ENCODE measurements at regions not wholly inside any gene's neighbourhood (a gene's known extent, or its start where the extent isn't known, plus 50 kb on each side); places are given as distances from the start of the nearest gene placed in this dataset.

DNA sequence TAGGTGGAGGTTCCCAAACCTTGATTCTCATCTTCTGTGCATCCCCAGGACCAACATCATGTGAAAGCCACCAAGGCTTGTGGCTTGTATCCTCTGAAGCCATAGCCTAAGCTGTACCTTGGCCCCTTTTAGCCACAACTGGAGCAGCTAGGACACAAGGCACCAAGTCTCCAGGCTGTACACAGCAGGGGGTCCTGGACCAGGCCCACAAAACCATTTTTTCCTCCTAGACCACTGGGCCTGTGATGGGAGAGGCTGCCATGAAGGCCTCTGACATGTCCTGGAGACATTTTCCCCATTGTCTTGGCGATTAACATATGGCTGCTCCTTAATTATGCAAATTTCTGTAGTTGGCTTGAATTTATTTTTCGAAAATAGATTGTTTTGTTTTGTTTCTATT is 114.8 kb upstream of the LAMA2 start:
- WGBS, result 86% methylated on average over 2 of the region's 2 CpGs
- Histone ChIP-seq H3K9me3 (no peaks in the 10 kb centered on the region), H3K4me1 (replicated peaks) (no peaks in the 10 kb centered on the region), H3K4me3 (no peak overlapping the region), H3K27me3 (replicated peaks; ENCODE audit: insufficient read depth) (no peaks in the 10 kb centered on the region), H3K27ac (no peak overlapping the region), H3K36me3 (no peaks in the 10 kb centered on the region)
- no peak for DNase-seq (ENCODE audit: low spot score)
- TF ChIP-seq POLR2AphosphoS5 (IDR thresholded peaks at IDR 0.05) (no peak), POLR2A (IDR thresholded peaks at IDR 0.05) (no peak), CTCF (IDR thresholded peaks at IDR 0.05) (no peak)
- intact Hi-C loops (cut with DNase I), result no loop called here

DNA sequence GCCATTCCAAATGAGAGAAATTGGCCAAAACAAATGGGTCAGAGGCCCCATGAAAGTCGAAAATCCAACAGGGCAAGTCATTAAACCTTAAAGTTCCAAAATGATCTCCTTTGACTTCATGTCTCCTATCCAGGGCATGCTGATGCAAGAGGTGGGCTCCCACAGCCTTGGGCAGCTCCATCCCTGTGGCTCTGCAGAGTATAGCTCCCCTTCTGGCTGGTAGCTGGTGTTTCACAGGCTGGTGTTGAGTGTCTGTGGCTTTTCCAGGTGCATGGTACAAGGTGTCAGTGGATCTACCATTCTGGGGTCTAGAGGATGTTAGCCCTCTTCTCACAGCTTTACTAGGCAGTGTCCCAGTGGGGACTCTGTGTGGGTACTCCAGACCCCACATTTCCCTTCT is 115.2 kb upstream of the LAMA2 start:
- WGBS, result 71% methylated on average over 1 of the region's 1 CpG
- H3K27ac ChIP-seq, result no peak overlapping the region
- intact Hi-C loops (cut with DNase I), result no loop called here
- no peaks in the 10 kb centered on the region for H3K27me3 ChIP-seq (replicated peaks; ENCODE audit: insufficient read depth)
- H3K4me1 ChIP-seq (replicated peaks), result no peaks in the 10 kb centered on the region
- no peak for TF ChIP-seq CTCF (IDR thresholded peaks at IDR 0.05)
- no peak for TF ChIP-seq POLR2AphosphoS5 (IDR thresholded peaks at IDR 0.05)
- no peak for TF ChIP-seq POLR2A (IDR thresholded peaks at IDR 0.05)
- H3K4me3 ChIP-seq, result no peak overlapping the region
- H3K36me3 ChIP-seq, result no peaks in the 10 kb centered on the region
- DNase-seq (ENCODE audit: low spot score), result no peak
- H3K9me3 ChIP-seq, result no peaks in the 10 kb centered on the region

DNA sequence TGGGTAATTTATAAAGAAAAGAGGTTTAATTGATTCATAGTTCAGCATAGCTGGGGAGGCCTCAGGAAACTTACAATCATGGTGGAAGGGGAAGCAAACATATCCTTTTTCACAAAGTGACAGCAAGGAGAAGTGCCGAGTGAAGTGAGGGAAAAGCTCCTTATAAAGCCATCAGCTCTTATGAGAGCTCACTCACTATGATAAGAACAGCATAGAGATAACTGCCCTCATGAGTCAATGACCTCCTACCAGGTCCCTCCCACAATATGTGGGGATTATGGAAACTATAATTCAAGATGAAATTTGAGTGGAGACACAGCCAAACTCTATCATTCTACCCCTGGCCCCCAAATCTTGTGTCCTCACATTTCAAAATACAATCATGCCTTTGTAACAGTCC is 115.8 kb upstream of the LAMA2 start:
- Histone ChIP-seq H3K36me3 (no peaks in the 10 kb centered on the region), H3K27me3 (replicated peaks; ENCODE audit: insufficient read depth) (no peaks in the 10 kb centered on the region), H3K4me1 (replicated peaks) (no peaks in the 10 kb centered on the region), H3K27ac (no peak overlapping the region), H3K4me3 (no peak overlapping the region), H3K9me3 (no peaks in the 10 kb centered on the region)
- WGBS, result 82% methylated on average over 1 of the region's 1 CpG
- no peak for DNase-seq (ENCODE audit: low spot score)
- TF ChIP-seq CTCF (IDR thresholded peaks at IDR 0.05), result no peak
- intact Hi-C loops (cut with DNase I), result no loop called here

GRCh38 chr6:128763599-128764300 is 119.2 kb upstream of the LAMA2 start:
- Histone ChIP-seq H3K9me3 (no peaks in the 10 kb centered on the region), H3K27me3 (replicated peaks; ENCODE audit: insufficient read depth) (no peaks in the 10 kb centered on the region), H3K36me3 (no peaks in the 10 kb centered on the region), H3K4me3 (no peak overlapping the region), H3K4me1 (replicated peaks) (no peaks in the 10 kb centered on the region), H3K27ac (no peak overlapping the region)
- intact Hi-C loops (cut with DNase I), result no loop called here
- DNase-seq (ENCODE audit: low spot score), result no peak
- TF ChIP-seq POLR2A (IDR thresholded peaks at IDR 0.05) (no peak), POLR2AphosphoS5 (IDR thresholded peaks at IDR 0.05) (no peak), CTCF (IDR thresholded peaks at IDR 0.05) (no peak)
- WGBS, result 36% methylated on average over 2 of the region's 2 CpGs

DNA sequence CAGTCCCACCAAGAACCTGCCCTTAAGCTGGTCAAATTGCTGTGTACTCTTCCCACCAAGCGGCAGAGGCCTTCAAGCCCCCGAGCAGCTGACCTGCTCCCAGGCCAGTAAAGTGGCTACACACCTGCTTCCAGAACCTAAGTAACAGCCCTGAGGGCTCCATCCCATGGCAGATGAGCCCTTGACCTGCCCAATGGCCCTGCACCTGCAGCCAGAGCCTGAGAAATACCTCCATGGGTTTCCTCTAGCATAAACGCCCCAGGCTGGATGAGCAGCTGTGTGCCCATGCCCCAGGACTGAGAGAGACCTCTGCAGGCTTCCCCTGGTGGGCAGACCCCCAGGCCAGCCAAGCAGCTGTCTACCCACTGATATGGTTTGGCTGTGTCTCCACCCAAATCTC is 123.0 kb upstream of the LAMA2 start:
- no peak overlapping the region for H3K4me3 ChIP-seq
- no peaks in the 10 kb centered on the region for H3K27me3 ChIP-seq (replicated peaks; ENCODE audit: insufficient read depth)
- H3K4me1 ChIP-seq (replicated peaks), result no peaks in the 10 kb centered on the region
- H3K36me3 ChIP-seq, result no peaks in the 10 kb centered on the region
- H3K27ac ChIP-seq, result no peak overlapping the region
- TF ChIP-seq POLR2AphosphoS5 (IDR thresholded peaks at IDR 0.05) (no peak), POLR2A (IDR thresholded peaks at IDR 0.05) (no peak), CTCF (IDR thresholded peaks at IDR 0.05) (no peak)
- 90% methylated on average over 3 of the region's 3 CpGs for WGBS
- intact Hi-C loops (cut with DNase I), result no loop called here
- H3K9me3 ChIP-seq, result no peaks in the 10 kb centered on the region
- no peak for DNase-seq (ENCODE audit: low spot score)
